HepG2 (cell line): ENCODE measurements at regions not wholly inside any gene's neighbourhood (a gene's known extent, or its start where the extent isn't known, plus 50 kb on each side); places are given as distances from the start of the nearest gene placed in this dataset.

Experiments used
- ATAC-seq: fragments of 200-7000 bp; cut with Tn5 transposase; 3 replicates; pipeline ENCODE4 v1.9.1; 2020; ENCODE audit warnings: mild to moderate bottlenecking, moderate library complexity
- BruUV-seq: library from RNA; stranded (reverse); fragments of 400-500 nt; replicated peaks from 2 replicates; lab custom pipeline; 2021; lab: Mats Ljungman, UMichigan
- CTCF ChIA-PET: fragments of 300-600 bp; formaldehyde crosslinking; extraction: SDS; loops from one replicate; lab custom pipeline; 2021; ENCODE audit warnings: low total read pairs, inconsistent platforms, low intra/inter-chr PET ratio; lab: Yijun Ruan, JAX
- POLR2A ChIA-PET: fragments of 350-600 bp; sonication (Branson Sonifier 250); formaldehyde crosslinking; loops from one replicate; lab custom pipeline; 2020; ENCODE audit warnings: antibody characterized with exemption, inconsistent platforms; lab: Yijun Ruan, JAX
- DNase-seq: peaks from one replicate; pipeline ENCODE4 v3.0.0-alpha.2; 2015; ENCODE audit warnings: low spot score
- FAIRE-seq: peaks from 3 replicates; lab custom pipeline; 2011; peaks lifted over from hg19 to GRCh38; lab: Jason Lieb, UNC
- H2AFZ ChIP-seq: one replicate; pipeline ENCODE4 v1.6.1; 2011; ENCODE audit warnings: low read length, inconsistent platforms
- H3K27ac ChIP-seq: fragments of 300-600 bp; 3 replicates; pipeline ENCODE4 v1.8.0; 2011; ENCODE audit warnings: mixed run types, mild to moderate bottlenecking, mixed read lengths, low read length, inconsistent platforms; ENCODE audit not compliant: insufficient read depth; ENCODE audit errors: extremely low read length
- H3K27me3 ChIP-seq, 2 experiments: fragments of 200-600 bp in 1 of 2; 2 replicates in 1 of 2; 3 replicates in 1 of 2; pipeline versions ENCODE4 v1.6.0 to v1.8.0; 2011; ENCODE audit warnings: low read length in 2 of 2, mild to moderate bottlenecking in 2 of 2, moderate library complexity in 2 of 2, inconsistent platforms in 1 of 2; ENCODE audit not compliant: insufficient read depth in 2 of 2, control insufficient read depth in 1 of 2
- H3K36me3 ChIP-seq, 2 experiments: fragments of 200-600 bp in 1 of 2; replicated peaks in 1 of 2; 2 replicates in 1 of 2; 3 replicates in 1 of 2; pipeline versions ENCODE4 v1.5.1 to v1.8.0; 2011; ENCODE audit warnings: low read length in 2 of 2, inconsistent platforms in 1 of 2; ENCODE audit not compliant: insufficient read depth in 2 of 2, control insufficient read depth in 1 of 2
- H3K4me1 ChIP-seq: 2 replicates; pipeline ENCODE4 v1.5.1; 2012; ENCODE audit warnings: low read length, inconsistent platforms; ENCODE audit not compliant: insufficient read depth
- H3K4me2 ChIP-seq: 2 replicates; pipeline ENCODE4 v1.6.0; 2011; ENCODE audit warnings: low read depth, low read length, inconsistent platforms
- H3K4me3 ChIP-seq, 3 experiments: fragments of 200-600 bp in 1 of 3; sonication (generic), shearing (Covaris generic) in 1 of 3; replicated peaks in 1 of 3; 2 replicates each; pipeline ENCODE4 v1.5.1; 2011 to 2016; ENCODE audit warnings: low read length in 3 of 3, inconsistent platforms in 2 of 3, low read depth in 2 of 3, mild to moderate bottlenecking in 2 of 3, control low read depth in 1 of 3, mixed read lengths in 1 of 3; ENCODE audit not compliant: insufficient read depth in 1 of 3
- H3K79me2 ChIP-seq: one replicate; pipeline ENCODE4 v1.6.1; 2011; ENCODE audit warnings: low read length, inconsistent platforms; ENCODE audit not compliant: insufficient read depth
- H3K9ac ChIP-seq: 2 replicates; pipeline ENCODE4 v1.6.0; 2011; ENCODE audit warnings: mild to moderate bottlenecking, low read depth, low read length, inconsistent platforms; ENCODE audit not compliant: insufficient read depth
- H3K9me3 ChIP-seq: 2 replicates; pipeline ENCODE4 v1.5.1; 2012; ENCODE audit warnings: mild to moderate bottlenecking, low read length
- H4K20me1 ChIP-seq: 2 replicates; pipeline ENCODE4 v1.6.0; 2011; ENCODE audit warnings: inconsistent platforms, mild to moderate bottlenecking, low read length, moderate library complexity; ENCODE audit not compliant: insufficient read depth
- BRD4 ChIP-seq: sonication (generic); formaldehyde crosslinking; IDR thresholded peaks from 2 replicates; pipeline ENCODE4 v1.4.0; 2020; ENCODE audit warnings: missing genetic modification reagents
- CEBPB ChIP-seq: IDR thresholded peaks from 2 replicates; pipeline ENCODE4 v1.6.1; 2011; ENCODE audit warnings: low read depth, low read length, improper control_type of control experiment, borderline replicate concordance
- ISL2 ChIP-seq: sonication (generic); formaldehyde crosslinking; IDR thresholded peaks from 2 replicates; pipeline ENCODE4 v1.5.0; 2020; ENCODE audit warnings: missing genetic modification reagents
- KAT2B ChIP-seq: fragments of 150-350 bp; IDR thresholded peaks from 2 replicates; pipeline ENCODE4 v1.6.1; 2014; ENCODE audit warnings: low read depth, low read length, borderline replicate concordance
- RBFOX2 ChIP-seq: fragments of 200-400 bp; formaldehyde crosslinking; IDR thresholded peaks from 2 replicates; pipeline ENCODE4 v1.6.1; 2017; ENCODE audit warnings: low read depth, mild to moderate bottlenecking, low read length
- U2AF1 ChIP-seq: fragments of 200-400 bp; formaldehyde crosslinking; optimal IDR thresholded peaks from 2 replicates; pipeline ENCODE3; 2017; ENCODE audit warnings: mild to moderate bottlenecking, low read depth, low read length
- ZNF333 ChIP-seq: sonication (generic); formaldehyde crosslinking; IDR thresholded peaks from 2 replicates; pipeline ENCODE4 v1.4.0; 2020; ENCODE audit warnings: mild to moderate bottlenecking, missing genetic modification reagents, borderline replicate concordance
- ZNF367 ChIP-seq: sonication (generic); formaldehyde crosslinking; IDR thresholded peaks from 2 replicates; pipeline ENCODE4 v1.4.0; 2020; ENCODE audit warnings: missing genetic modification reagents, borderline replicate concordance
- ZNF816 ChIP-seq: sonication (generic); formaldehyde crosslinking; IDR thresholded peaks from 2 replicates; pipeline ENCODE4 v1.8.0; 2022; ENCODE audit warnings: missing genetic modification reagents, mild to moderate bottlenecking, borderline replicate concordance
- WGBS: methylation state at CpG from one replicate; pipeline ENCODE4 v1.1.6; 2017; ENCODE audit warnings: low lambda C conversion rate; 5-methylcytosine and 5-hydroxymethylcytosine counted together
- in situ Hi-C: cut with HindIII; loops from 2 replicates; pipeline ENCODE4 v1.10.0; 2017; ENCODE audit warnings: low pct_unique_long_range_greater_than_20kb; ENCODE audit not compliant: extremely low pct_ligation_motif_present
- intact Hi-C: fragments of 100-400 bp; cut with micrococcal nuclease; formaldehyde crosslinking; loops from one replicate; pipeline ENCODE4 v1.10.0; 2022; ENCODE audit not compliant: unreplicated experiment
- TF ChIP-seq, protein P1 (sequence below): sonication (generic); formaldehyde crosslinking; IDR thresholded peaks from 2 replicates; pipeline ENCODE4 v1.4.0; 2020; ENCODE audit warnings: missing genetic modification reagents
- TF ChIP-seq, protein P2 (sequence below): sonication (generic); formaldehyde crosslinking; IDR thresholded peaks from 2 replicates; pipeline ENCODE4 v1.5.0; 2020; ENCODE audit warnings: missing genetic modification reagents
- TF ChIP-seq, protein P3 (sequence below): sonication (generic); formaldehyde crosslinking; IDR thresholded peaks from 2 replicates; pipeline ENCODE4 v1.4.0; 2020; ENCODE audit warnings: missing genetic modification reagents
- TF ChIP-seq, protein P4 (sequence below): sonication (generic); formaldehyde crosslinking; IDR thresholded peaks from 2 replicates; pipeline ENCODE4 v1.8.0; 2022; ENCODE audit warnings: mild to moderate bottlenecking, missing genetic modification reagents

DNA sequence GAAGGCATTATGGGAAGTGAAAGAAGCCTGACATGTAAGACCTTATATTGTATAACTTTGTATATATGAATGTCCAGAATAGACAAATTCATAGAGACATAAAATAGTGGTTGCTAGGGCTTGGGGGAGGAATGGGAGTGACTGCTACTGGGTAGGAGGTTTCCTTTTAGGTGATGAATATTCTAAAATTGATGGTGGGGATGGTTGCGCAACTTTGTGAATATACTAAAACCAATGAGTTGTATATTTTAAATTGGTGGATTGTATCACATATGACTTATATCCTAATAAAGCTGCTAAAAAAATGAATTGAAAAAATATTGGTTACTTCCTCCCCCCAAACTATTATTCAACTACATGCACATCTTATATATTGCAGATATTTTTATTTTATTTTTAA, 70.0 kb downstream of the UCHL1 start:
- Histone ChIP-seq H3K9me3 (no peaks in the 10 kb centered on the region), H2AFZ (no peak overlapping the region), H3K4me2 (no peak overlapping the region), H4K20me1 (no peaks in the 10 kb centered on the region), H3K79me2 (no peaks in the 10 kb centered on the region), H3K27me3 (no peaks in the 10 kb centered on the region), H3K9ac (no peak overlapping the region), H3K4me3 (no peak overlapping the region), H3K27ac (no peak overlapping the region), H3K4me1 (no peaks in the 10 kb centered on the region)
- POLR2A ChIA-PET, result no interaction called here
- intact Hi-C loops, result no loop called here
- DNase-seq, result no peak
- CTCF ChIA-PET, result no interaction called here
- no peak for ATAC-seq
- in situ Hi-C loops, result no loop called here
- BruUV-seq, result no TSS peak
- FAIRE-seq, result no peak
- peak; percentile 70; the same call in 1 of the 2 replicates for TF ChIP-seq CEBPB
- TF ChIP-seq, protein P1, sequence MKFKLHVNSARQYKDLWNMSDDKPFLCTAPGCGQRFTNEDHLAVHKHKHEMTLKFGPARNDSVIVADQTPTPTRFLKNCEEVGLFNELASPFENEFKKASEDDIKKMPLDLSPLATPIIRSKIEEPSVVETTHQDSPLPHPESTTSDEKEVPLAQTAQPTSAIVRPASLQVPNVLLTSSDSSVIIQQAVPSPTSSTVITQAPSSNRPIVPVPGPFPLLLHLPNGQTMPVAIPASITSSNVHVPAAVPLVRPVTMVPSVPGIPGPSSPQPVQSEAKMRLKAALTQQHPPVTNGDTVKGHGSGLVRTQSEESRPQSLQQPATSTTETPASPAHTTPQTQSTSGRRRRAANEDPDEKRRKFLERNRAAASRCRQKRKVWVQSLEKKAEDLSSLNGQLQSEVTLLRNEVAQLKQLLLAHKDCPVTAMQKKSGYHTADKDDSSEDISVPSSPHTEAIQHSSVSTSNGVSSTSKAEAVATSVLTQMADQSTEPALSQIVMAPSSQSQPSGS (CRISPR knock-in tag), result no peak
- TF ChIP-seq, all 625 proteins: peak for 1
- WGBS, result 84% methylated on average over 1 of the region's 1 CpG
- H3K36me3 ChIP-seq, result no peaks in the 10 kb centered on the region

DNA sequence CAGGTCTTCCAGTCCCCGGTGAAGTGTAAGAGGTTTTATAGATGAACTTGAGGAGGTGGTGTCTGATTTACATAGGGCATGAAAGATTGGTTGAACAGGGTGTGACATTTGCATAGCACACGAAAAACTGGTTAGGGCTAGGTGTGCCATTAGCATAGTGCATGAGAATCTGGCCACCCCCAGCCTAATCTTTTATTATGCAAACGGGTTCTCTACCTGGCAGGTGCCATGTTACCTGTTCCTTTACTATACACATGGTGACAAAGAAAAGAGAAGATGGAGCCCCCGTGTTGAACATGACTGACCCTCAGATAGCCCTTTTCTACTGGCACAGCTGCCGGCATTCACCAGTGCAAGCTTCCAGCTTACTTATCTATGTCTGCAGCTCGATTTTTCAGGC, 71.0 kb downstream of the UCHL1 start:
- Histone ChIP-seq H3K4me1 (no peaks in the 10 kb centered on the region), H3K4me2 (no peak overlapping the region), H4K20me1 (no peaks in the 10 kb centered on the region), H3K9ac (no peak overlapping the region), H3K36me3 (no peaks in the 10 kb centered on the region), H3K4me3 (no peak overlapping the region), H2AFZ (no peak overlapping the region), H3K9me3 (no peaks in the 10 kb centered on the region), H3K27ac (no peak overlapping the region), H3K79me2 (no peaks in the 10 kb centered on the region), H3K27me3 (no peaks in the 10 kb centered on the region)
- in situ Hi-C loops, result no loop called here
- DNase-seq (no peak), ATAC-seq (no peak), FAIRE-seq (no peak)
- ChIA-PET POLR2A (no interaction called here), CTCF (no interaction called here)
- intact Hi-C loops, result no loop called here
- 4% methylated on average over 6 of the region's 6 CpGs for WGBS
- BruUV-seq, result no TSS peak
- TF ChIP-seq, protein P2, sequence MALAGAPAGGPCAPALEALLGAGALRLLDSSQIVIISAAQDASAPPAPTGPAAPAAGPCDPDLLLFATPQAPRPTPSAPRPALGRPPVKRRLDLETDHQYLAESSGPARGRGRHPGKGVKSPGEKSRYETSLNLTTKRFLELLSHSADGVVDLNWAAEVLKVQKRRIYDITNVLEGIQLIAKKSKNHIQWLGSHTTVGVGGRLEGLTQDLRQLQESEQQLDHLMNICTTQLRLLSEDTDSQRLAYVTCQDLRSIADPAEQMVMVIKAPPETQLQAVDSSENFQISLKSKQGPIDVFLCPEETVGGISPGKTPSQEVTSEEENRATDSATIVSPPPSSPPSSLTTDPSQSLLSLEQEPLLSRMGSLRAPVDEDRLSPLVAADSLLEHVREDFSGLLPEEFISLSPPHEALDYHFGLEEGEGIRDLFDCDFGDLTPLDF, result no peak
- TF ChIP-seq U2AF1 (no peak), BRD4 (CRISPR knock-in tag) (no peak), ZNF816 (CRISPR knock-in tag) (no peak), ISL2 (CRISPR knock-in tag) (no peak), ZNF333 (CRISPR knock-in tag) (no peak), RBFOX2 (no peak), KAT2B (no peak), ZNF367 (CRISPR knock-in tag) (no peak)
- TF ChIP-seq, protein P3, sequence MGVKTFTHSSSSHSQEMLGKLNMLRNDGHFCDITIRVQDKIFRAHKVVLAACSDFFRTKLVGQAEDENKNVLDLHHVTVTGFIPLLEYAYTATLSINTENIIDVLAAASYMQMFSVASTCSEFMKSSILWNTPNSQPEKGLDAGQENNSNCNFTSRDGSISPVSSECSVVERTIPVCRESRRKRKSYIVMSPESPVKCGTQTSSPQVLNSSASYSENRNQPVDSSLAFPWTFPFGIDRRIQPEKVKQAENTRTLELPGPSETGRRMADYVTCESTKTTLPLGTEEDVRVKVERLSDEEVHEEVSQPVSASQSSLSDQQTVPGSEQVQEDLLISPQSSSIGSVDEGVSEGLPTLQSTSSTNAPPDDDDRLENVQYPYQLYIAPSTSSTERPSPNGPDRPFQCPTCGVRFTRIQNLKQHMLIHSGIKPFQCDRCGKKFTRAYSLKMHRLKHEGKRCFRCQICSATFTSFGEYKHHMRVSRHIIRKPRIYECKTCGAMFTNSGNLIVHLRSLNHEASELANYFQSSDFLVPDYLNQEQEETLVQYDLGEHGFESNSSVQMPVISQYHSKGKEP (CRISPR knock-in tag), result no peak
- TF ChIP-seq, protein P4, sequence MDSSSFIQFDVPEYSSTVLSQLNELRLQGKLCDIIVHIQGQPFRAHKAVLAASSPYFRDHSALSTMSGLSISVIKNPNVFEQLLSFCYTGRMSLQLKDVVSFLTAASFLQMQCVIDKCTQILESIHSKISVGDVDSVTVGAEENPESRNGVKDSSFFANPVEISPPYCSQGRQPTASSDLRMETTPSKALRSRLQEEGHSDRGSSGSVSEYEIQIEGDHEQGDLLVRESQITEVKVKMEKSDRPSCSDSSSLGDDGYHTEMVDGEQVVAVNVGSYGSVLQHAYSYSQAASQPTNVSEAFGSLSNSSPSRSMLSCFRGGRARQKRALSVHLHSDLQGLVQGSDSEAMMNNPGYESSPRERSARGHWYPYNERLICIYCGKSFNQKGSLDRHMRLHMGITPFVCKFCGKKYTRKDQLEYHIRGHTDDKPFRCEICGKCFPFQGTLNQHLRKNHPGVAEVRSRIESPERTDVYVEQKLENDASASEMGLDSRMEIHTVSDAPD (CRISPR knock-in tag), result no peak
